Suppressor macrophage treated with lipopolysaccharide for 4 hours (primary cell): ENCODE measurements at regions not wholly inside any gene's neighbourhood (a gene's known extent, or its start where the extent isn't known, plus 50 kb on each side); places are given as distances from the start of the nearest gene placed in this dataset.
"Not testable (repeated sequence)": the region's sequence is repeated elsewhere in the genome, so short reads cannot be mapped to it uniquely, and the experiment has no call there.

ENCODE experiments used
- DNase-seq: peaks from one replicate; pipeline ENCODE4 v3.0.0-alpha.2; 2020

GRCh38 chr1:157249739-157250138 lies 111.5 kb upstream of the ETV3 start:
- no peak for DNase-seq

- DNase-seq, result peak; percentile 68
Measured at GRCh38 chr1:157249326-157249725, 111.1 kb upstream of the ETV3 start.

DNA sequence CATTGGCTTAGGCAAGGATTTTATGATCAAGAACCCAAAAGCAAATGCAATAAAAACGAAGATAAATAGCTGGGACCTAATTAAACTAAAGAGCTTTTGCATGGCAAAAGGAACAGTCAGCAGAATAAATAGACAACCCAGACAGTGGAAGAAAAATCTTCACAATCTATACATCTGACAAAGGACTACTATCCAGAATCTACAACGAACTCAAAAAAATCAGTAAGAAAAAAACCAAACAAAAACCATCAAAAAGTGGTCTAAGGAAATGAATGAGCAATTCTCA lies 109.5 kb upstream of the ETV3 start:
- not testable (repeated sequence) for DNase-seq

- DNase-seq, result no peak
Measured at GRCh38 chr1:157247005-157247763, 109.0 kb upstream of the ETV3 start.

GRCh38 chr1:157245823-157246222 lies 107.6 kb upstream of the ETV3 start:
- DNase-seq, result no peak

DNA sequence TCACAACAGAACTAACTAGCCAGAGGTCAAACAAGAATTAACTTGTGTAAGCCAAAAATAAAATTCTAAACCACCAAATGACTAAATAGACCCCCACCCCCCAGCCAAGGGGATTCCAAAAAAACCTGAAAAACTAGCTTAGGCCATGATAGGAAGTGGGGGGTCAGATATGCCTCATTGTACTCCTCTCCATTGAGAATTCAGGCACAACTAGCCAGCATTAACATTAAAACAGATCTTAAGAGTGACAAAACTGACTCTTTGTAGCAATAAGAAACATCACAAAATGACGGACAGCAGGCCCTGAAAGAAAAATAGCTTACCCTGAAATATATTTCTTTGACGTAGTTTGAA lies 103.0 kb upstream of the ETV3 start:
- DNase-seq, result no peak

GRCh38 chr1:157240495-157241184 lies 102.4 kb upstream of the ETV3 start:
- no peak for DNase-seq

- peak; percentile 41 for DNase-seq
Measured at GRCh38 chr1:157239936-157240335, 101.7 kb upstream of the ETV3 start.

DNA sequence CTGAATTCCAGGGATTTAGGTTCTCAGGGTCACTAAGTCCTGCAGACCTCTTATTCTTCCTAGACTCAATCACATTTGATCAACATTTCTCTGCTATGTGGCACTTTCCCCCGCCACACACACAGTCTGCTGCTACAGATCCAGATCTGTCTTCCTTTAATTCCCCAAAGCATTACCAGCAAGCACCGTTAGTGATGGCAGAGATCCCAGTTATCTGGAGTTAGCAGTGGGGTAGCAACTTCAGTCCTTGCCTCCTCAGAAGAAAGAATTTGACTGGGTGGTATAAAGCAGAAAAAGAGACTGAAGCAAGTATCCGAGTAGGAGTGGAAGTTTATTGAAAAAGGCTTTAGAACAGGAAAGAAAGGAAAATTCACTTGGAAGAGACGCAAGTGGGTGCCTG lies 100.4 kb upstream of the ETV3 start:
- no peak for DNase-seq

- no peak for DNase-seq
Measured at GRCh38 chr1:157237981-157238380, 99.8 kb upstream of the ETV3 start.

DNA sequence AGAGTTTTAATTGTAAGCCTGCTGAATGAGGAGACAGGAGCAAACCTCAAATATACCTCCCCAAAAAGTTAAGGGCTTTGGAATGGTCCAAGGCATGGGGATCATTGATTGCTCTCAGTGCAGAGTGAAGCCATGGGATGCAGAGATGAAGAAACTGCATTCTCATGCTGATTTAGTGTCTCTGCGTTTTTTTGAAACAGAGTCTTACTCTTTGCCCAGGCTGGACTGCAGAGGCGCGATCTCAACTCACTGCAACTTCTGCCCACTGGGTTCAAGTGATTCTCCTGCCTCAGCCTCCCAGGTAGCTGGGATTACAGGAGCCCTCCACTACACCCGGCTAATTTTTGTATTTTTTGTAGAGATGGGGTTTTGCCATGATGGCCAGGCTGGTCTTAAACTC lies 99.3 kb upstream of the ETV3 start:
- no peak for DNase-seq

GRCh38 chr1:157236072-157236471 lies 97.9 kb upstream of the ETV3 start:
- DNase-seq, result no peak

DNA sequence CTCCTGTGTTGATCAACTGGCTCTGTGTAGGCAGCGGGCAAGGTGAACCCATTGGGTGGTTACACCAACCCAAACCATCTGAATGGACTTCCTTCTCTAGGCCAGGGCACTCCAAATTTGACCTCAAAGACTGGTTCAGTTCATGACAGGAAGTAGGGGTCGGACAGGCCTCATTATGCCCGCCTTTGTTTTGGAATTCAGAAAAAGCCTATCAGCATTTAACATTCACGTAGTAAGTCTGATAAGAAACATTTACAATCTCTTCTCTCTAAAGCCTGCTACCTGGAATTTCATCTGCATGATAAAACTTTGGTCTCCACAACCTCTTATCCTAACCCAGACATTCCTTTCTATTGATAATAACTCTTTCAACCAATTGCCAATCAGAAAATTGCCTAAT lies 97.1 kb upstream of the ETV3 start:
- DNase-seq, result no peak

GRCh38 chr1:157234705-157235273 lies 96.6 kb upstream of the ETV3 start:
- no peak for DNase-seq

GRCh38 chr1:157233131-157233530 lies 94.9 kb upstream of the ETV3 start:
- DNase-seq, result no peak

GRCh38 chr1:157231846-157232525 lies 93.8 kb upstream of the ETV3 start:
- DNase-seq, result no peak

- no peak for DNase-seq
Measured at GRCh38 chr1:157230500-157230899, 92.3 kb upstream of the ETV3 start.

DNA sequence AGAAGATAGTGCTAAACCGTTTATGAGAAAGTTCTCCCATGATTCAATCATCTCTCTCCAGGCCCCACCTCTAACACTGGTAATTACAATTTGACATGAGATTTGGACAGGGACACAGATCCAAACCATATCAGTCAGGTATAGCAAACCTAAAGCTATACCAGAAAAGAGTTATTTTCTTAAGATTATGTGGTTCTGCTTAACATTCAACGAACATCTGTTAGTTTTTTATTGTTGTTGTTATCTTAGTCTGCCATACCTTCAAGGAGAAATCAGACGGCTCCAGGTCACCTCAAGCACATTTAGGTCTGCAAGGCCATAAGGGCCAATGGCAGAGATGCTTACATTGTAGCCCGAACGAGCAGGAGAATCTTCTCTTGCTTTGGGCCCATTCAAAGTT lies 89.5 kb upstream of the ETV3 start:
- DNase-seq, result no peak

- DNase-seq, result no peak
Measured at GRCh38 chr1:157226739-157227138, 88.5 kb upstream of the ETV3 start.

GRCh38 chr1:157219600-157219999 lies 81.4 kb upstream of the ETV3 start:
- DNase-seq, result no peak

DNA sequence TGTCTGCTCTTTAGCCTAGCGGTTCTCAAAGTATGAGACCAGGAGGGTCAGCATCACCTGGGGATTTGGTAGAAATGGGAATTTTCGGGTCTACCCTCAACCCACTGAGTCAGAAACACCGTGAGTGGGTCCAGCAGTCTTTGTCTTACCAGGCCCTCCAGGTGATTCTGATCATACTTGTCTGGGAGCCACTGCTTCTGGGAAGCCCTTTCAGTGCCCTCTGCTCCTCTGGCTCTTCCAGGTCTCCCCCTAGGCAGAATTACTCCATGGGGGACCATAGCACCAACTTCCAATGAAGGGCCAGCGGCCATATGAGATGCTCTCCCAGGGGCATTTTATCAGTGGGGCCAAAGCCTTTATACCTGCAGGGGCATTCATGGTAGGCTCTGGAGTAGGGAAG lies 81.0 kb upstream of the ETV3 start:
- DNase-seq, result no peak

DNA sequence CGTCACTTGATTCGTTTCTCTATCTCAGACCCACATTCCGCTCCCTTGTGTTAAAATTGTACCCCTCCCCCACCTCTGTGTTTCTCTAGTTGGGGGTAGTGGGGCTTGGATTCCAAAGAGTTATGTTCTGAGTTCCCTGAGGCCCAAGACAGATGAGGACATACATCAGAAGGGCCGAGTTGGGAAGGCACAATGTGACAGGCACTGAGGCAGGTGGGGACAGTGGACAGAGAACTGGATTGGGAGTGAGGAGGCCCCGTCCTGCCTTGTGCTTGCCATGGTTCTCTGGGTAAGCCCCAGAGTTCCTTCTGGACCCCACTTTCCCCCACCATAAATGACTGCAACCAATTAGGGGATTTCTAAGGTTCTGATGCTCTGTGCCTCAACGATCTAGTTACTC lies 80.5 kb upstream of the ETV3 start:
- DNase-seq, result no peak

- no peak for DNase-seq
Measured at GRCh38 chr1:157217486-157217885, 79.3 kb upstream of the ETV3 start.

GRCh38 chr1:157213836-157214235 lies 75.6 kb upstream of the ETV3 start:
- DNase-seq, result no peak
